ENCODE measurements at regions not wholly inside any gene's neighbourhood (a gene's known extent, or its start where the extent isn't known, plus 50 kb on each side); places are given as distances from the start of the nearest gene placed in this dataset.

DNA sequence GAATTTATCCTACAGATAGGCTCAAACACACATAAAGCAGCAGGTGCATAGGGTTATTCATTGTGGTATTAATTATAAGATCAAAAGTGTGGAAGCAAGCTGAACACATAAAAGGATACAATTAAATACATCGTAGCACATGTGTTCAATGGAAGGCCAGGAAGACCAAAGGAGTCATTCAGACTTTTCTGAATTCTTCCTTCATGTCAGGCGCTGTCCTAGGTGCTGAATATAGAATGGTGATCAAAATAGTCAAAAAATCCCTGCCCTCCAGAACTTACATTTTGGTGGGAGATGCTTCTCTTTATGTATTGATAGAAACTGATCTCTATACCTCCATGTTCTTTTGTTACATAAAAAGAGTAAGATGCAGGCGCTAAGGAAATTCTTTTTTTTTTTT lies 439.0 kb upstream of the ASIC2 start:
- intact Hi-C loops (cut with micrococcal nuclease; ENCODE audit: unreplicated experiment), result no loop called here
- Histone ChIP-seq H3K27ac (ENCODE audit: extremely low read length, insufficient read depth, low read length) (no peak overlapping the region), H3K4me3 (replicated peaks in 1 of 3; ENCODE audit: insufficient read depth in 1 of 3, low read depth in 2 of 3, low read length in 3 of 3) (no peak overlapping the region), H3K4me1 (ENCODE audit: insufficient read depth, low read length) (no peaks in the 10 kb centered on the region), H3K27me3 (ENCODE audit: control insufficient read depth in 1 of 2, insufficient read depth in 2 of 2, low read length in 2 of 2) (no peaks in the 10 kb centered on the region), H3K9ac (ENCODE audit: insufficient read depth, low read depth, low read length) (no peak overlapping the region), H3K36me3 (replicated peaks in 1 of 2; ENCODE audit: control insufficient read depth in 1 of 2, insufficient read depth in 2 of 2, low read length in 2 of 2) (no peaks in the 10 kb centered on the region), H3K9me3 (ENCODE audit: low read length) (no peaks in the 10 kb centered on the region), H3K79me2 (ENCODE audit: insufficient read depth, low read length) (no peaks in the 10 kb centered on the region), H3K4me2 (ENCODE audit: low read depth, low read length) (no peak overlapping the region), H4K20me1 (ENCODE audit: insufficient read depth, low read length) (no peaks in the 10 kb centered on the region), H2AFZ (ENCODE audit: low read length) (no peak overlapping the region)
- CTCF ChIA-PET (ENCODE audit: low intra/inter-chr PET ratio, low total read pairs), result no interaction called here
- 18% methylated on average over 3 of the region's 3 CpGs for WGBS (ENCODE audit: low lambda C conversion rate)
- TF ChIP-seq ZNF446 (CRISPR knock-in tag; IDR thresholded peaks at IDR 0.05) (no peak), MAFF (IDR thresholded peaks at IDR 0.05; ENCODE audit: low read depth, low read length) (no peak), ELF1 (CRISPR knock-in tag; IDR thresholded peaks at IDR 0.05) (no peak), ATF1 (CRISPR knock-in tag; IDR thresholded peaks at IDR 0.05) (no peak), EHMT2 (IDR thresholded peaks at IDR 0.05; ENCODE audit: borderline replicate concordance, low read depth, low read length) (peak; percentile 91; the same call in 1 of the 2 replicates), MIER2 (CRISPR knock-in tag; IDR thresholded peaks at IDR 0.05) (peak; percentile 92), SPEN (CRISPR knock-in tag; IDR thresholded peaks at IDR 0.05; ENCODE audit: low read depth) (no peak), RAD51 (IDR thresholded peaks at IDR 0.05; ENCODE audit: borderline replicate concordance) (no peak)
- TF ChIP-seq, protein P1, sequence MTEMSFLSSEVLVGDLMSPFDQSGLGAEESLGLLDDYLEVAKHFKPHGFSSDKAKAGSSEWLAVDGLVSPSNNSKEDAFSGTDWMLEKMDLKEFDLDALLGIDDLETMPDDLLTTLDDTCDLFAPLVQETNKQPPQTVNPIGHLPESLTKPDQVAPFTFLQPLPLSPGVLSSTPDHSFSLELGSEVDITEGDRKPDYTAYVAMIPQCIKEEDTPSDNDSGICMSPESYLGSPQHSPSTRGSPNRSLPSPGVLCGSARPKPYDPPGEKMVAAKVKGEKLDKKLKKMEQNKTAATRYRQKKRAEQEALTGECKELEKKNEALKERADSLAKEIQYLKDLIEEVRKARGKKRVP (CRISPR knock-in tag; IDR thresholded peaks at IDR 0.05), result no peak
- TF ChIP-seq, protein P2, sequence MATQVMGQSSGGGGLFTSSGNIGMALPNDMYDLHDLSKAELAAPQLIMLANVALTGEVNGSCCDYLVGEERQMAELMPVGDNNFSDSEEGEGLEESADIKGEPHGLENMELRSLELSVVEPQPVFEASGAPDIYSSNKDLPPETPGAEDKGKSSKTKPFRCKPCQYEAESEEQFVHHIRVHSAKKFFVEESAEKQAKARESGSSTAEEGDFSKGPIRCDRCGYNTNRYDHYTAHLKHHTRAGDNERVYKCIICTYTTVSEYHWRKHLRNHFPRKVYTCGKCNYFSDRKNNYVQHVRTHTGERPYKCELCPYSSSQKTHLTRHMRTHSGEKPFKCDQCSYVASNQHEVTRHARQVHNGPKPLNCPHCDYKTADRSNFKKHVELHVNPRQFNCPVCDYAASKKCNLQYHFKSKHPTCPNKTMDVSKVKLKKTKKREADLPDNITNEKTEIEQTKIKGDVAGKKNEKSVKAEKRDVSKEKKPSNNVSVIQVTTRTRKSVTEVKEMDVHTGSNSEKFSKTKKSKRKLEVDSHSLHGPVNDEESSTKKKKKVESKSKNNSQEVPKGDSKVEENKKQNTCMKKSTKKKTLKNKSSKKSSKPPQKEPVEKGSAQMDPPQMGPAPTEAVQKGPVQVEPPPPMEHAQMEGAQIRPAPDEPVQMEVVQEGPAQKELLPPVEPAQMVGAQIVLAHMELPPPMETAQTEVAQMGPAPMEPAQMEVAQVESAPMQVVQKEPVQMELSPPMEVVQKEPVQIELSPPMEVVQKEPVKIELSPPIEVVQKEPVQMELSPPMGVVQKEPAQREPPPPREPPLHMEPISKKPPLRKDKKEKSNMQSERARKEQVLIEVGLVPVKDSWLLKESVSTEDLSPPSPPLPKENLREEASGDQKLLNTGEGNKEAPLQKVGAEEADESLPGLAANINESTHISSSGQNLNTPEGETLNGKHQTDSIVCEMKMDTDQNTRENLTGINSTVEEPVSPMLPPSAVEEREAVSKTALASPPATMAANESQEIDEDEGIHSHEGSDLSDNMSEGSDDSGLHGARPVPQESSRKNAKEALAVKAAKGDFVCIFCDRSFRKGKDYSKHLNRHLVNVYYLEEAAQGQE (IDR thresholded peaks at IDR 0.05; ENCODE audit: borderline replicate concordance in 1 of 2, low read depth in 1 of 2, low read length in 2 of 2), result peak; percentile 37 to 92
- BruUV-seq (replicated peaks), result no TSS peak
- POLR2A ChIA-PET, result no interaction called here
- DNase-seq (ENCODE audit: low spot score) (peak; percentile 3), ATAC-seq (no peak), FAIRE-seq (no peak)
- in situ Hi-C loops (cut with HindIII; ENCODE audit: extremely low pct_ligation_motif_present, low pct_unique_long_range_greater_than_20kb), result no loop called here

All from HepG2 (cell line).